IPS-20b (cell line): ENCODE measurements at regions not wholly inside any gene's neighbourhood (a gene's known extent, or its start where the extent isn't known, plus 50 kb on each side); places are given as distances from the start of the nearest gene placed in this dataset.

ENCODE experiments used
- H3K27ac ChIP-seq: one replicate; pipeline ENCODE4 v1.5.1; 2013; ENCODE audit warnings: low read length
- H3K27me3 ChIP-seq: 2 replicates; pipeline ENCODE4 v1.6.1; 2013; ENCODE audit warnings: mild to moderate bottlenecking, low read length, inconsistent platforms; ENCODE audit not compliant: insufficient read depth
- H3K36me3 ChIP-seq: 2 replicates; pipeline ENCODE4 v1.6.1; 2013; ENCODE audit warnings: low read depth, mild to moderate bottlenecking, inconsistent platforms, low read length, moderate library complexity; ENCODE audit not compliant: insufficient read depth
- H3K4me1 ChIP-seq: 2 replicates; pipeline ENCODE4 v1.6.1; 2013; ENCODE audit warnings: mild to moderate bottlenecking, control low read depth, inconsistent platforms, low read length, moderate library complexity; ENCODE audit not compliant: insufficient read depth
- H3K4me3 ChIP-seq: 2 replicates; pipeline ENCODE4 v1.5.1; 2013; ENCODE audit warnings: mild to moderate bottlenecking, low read length, inconsistent platforms
- H3K9ac ChIP-seq: 2 replicates; pipeline ENCODE4 v1.6.1; 2013; ENCODE audit warnings: low read depth, mild to moderate bottlenecking, inconsistent platforms, low read length, moderate library complexity
- H3K9me3 ChIP-seq: 2 replicates; pipeline ENCODE4 v1.6.1; 2013; ENCODE audit warnings: mild to moderate bottlenecking, low read depth, low read length, inconsistent platforms; ENCODE audit not compliant: insufficient read depth

GRCh38 chr3:23667536-23668429, 138.0 kb upstream of the UBE2E1 start:
- no peak overlapping the region for H3K9ac ChIP-seq
- H3K27ac ChIP-seq = no peak overlapping the region
- H3K4me1 ChIP-seq = peaks cover 9% of the 10 kb centered on the region
- H3K4me3 ChIP-seq = no peak overlapping the region
- H3K36me3 ChIP-seq = no peaks in the 10 kb centered on the region
- H3K9me3 ChIP-seq = no peaks in the 10 kb centered on the region
- no peaks in the 10 kb centered on the region for H3K27me3 ChIP-seq

- peaks cover 9% of the 10 kb centered on the region for H3K4me1 ChIP-seq
- H3K36me3 ChIP-seq = no peaks in the 10 kb centered on the region
- no peak overlapping the region for H3K27ac ChIP-seq
- H3K9ac ChIP-seq = no peak overlapping the region
- H3K27me3 ChIP-seq = no peaks in the 10 kb centered on the region
- H3K9me3 ChIP-seq = no peaks in the 10 kb centered on the region
- no peak overlapping the region for H3K4me3 ChIP-seq
Observed at GRCh38 chr3:23668430-23668904, 137.3 kb upstream of the UBE2E1 start.

- H3K4me1 ChIP-seq = peaks cover 9% of the 10 kb centered on the region
- no peak overlapping the region for H3K4me3 ChIP-seq
- no peak overlapping the region for H3K9ac ChIP-seq
- H3K36me3 ChIP-seq = no peaks in the 10 kb centered on the region
- H3K27ac ChIP-seq = no peak overlapping the region
- H3K9me3 ChIP-seq = no peaks in the 10 kb centered on the region
- H3K27me3 ChIP-seq = no peaks in the 10 kb centered on the region
Observed at GRCh38 chr3:23669541-23670255, 136.1 kb upstream of the UBE2E1 start.

- Histone ChIP-seq H3K9ac (no peak overlapping the region), H3K36me3 (no peaks in the 10 kb centered on the region), H3K9me3 (no peaks in the 10 kb centered on the region), H3K4me3 (no peak overlapping the region), H3K4me1 (peaks cover 9% of the 10 kb centered on the region), H3K27me3 (no peaks in the 10 kb centered on the region), H3K27ac (no peak overlapping the region)
Observed at GRCh38 chr3:23671851-23672589, 133.7 kb upstream of the UBE2E1 start.

GRCh38 chr3:23672628-23673027, 133.1 kb upstream of the UBE2E1 start:
- no peak overlapping the region for H3K4me3 ChIP-seq
- H3K9ac ChIP-seq = no peak overlapping the region
- no peaks in the 10 kb centered on the region for H3K36me3 ChIP-seq
- no peak overlapping the region for H3K27ac ChIP-seq
- H3K27me3 ChIP-seq = no peaks in the 10 kb centered on the region
- H3K9me3 ChIP-seq = no peaks in the 10 kb centered on the region
- peaks cover 9% of the 10 kb centered on the region for H3K4me1 ChIP-seq

- no peaks in the 10 kb centered on the region for H3K36me3 ChIP-seq
- H3K4me1 ChIP-seq = peaks cover 8% of the 10 kb centered on the region
- no peaks in the 10 kb centered on the region for H3K27me3 ChIP-seq
- no peak overlapping the region for H3K9ac ChIP-seq
- no peak overlapping the region for H3K4me3 ChIP-seq
- no peak overlapping the region for H3K27ac ChIP-seq
- no peaks in the 10 kb centered on the region for H3K9me3 ChIP-seq
Observed at GRCh38 chr3:23675010-23675409, 130.7 kb upstream of the UBE2E1 start.

GRCh38 chr3:23676093-23676492, 129.7 kb upstream of the UBE2E1 start:
- Histone ChIP-seq H3K4me3 (no peak overlapping the region), H3K27me3 (no peaks in the 10 kb centered on the region), H3K4me1 (no peaks in the 10 kb centered on the region), H3K9me3 (no peaks in the 10 kb centered on the region), H3K9ac (no peak overlapping the region), H3K27ac (no peak overlapping the region), H3K36me3 (no peaks in the 10 kb centered on the region)

GRCh38 chr3:23682646-23683045, 123.1 kb upstream of the UBE2E1 start:
- no peaks in the 10 kb centered on the region for H3K9me3 ChIP-seq
- H3K4me3 ChIP-seq = no peak overlapping the region
- H3K4me1 ChIP-seq = peaks cover 10% of the 10 kb centered on the region; the same call in 1 of the 2 replicates
- H3K9ac ChIP-seq = no peak overlapping the region
- no peak overlapping the region for H3K27ac ChIP-seq
- no peaks in the 10 kb centered on the region for H3K36me3 ChIP-seq
- no peaks in the 10 kb centered on the region for H3K27me3 ChIP-seq

GRCh38 chr3:23685541-23686258, 120.1 kb upstream of the UBE2E1 start:
- Histone ChIP-seq H3K27ac (no peak overlapping the region), H3K27me3 (no peaks in the 10 kb centered on the region), H3K9me3 (no peaks in the 10 kb centered on the region), H3K9ac (no peak overlapping the region), H3K4me1 (peaks cover 10% of the 10 kb centered on the region; the same call in 1 of the 2 replicates), H3K4me3 (no peak overlapping the region), H3K36me3 (no peaks in the 10 kb centered on the region)

GRCh38 chr3:23686519-23686918, 119.2 kb upstream of the UBE2E1 start:
- H3K9ac ChIP-seq = no peak overlapping the region
- peak overlapping the region; percentile 28 for H3K4me3 ChIP-seq
- no peak overlapping the region for H3K27ac ChIP-seq
- H3K4me1 ChIP-seq = peaks cover 10% of the 10 kb centered on the region; the same call in 1 of the 2 replicates
- no peaks in the 10 kb centered on the region for H3K27me3 ChIP-seq
- H3K36me3 ChIP-seq = no peaks in the 10 kb centered on the region
- H3K9me3 ChIP-seq = no peaks in the 10 kb centered on the region

- Histone ChIP-seq H3K36me3 (no peaks in the 10 kb centered on the region), H3K9me3 (no peaks in the 10 kb centered on the region), H3K27ac (no peak overlapping the region), H3K9ac (no peak overlapping the region), H3K27me3 (no peaks in the 10 kb centered on the region), H3K4me3 (no peak overlapping the region), H3K4me1 (peaks cover 6% of the 10 kb centered on the region; the same call in 1 of the 2 replicates)
Observed at GRCh38 chr3:23691357-23691895, 114.3 kb upstream of the UBE2E1 start.
